Gastrocnemius medialis (tissue), 4 donors: ENCODE measurements at regions not wholly inside any gene's neighbourhood (a gene's known extent, or its start where the extent isn't known, plus 50 kb on each side); places are given as distances from the start of the nearest gene placed in this dataset.

ENCODE experiments used
- ATAC-seq, 2 donors: fragments of 150-250 bp; one replicate each; pipeline ENCODE4 v1.9.1; 2016
- DNase-seq, 2 donors: peaks; one replicate each; pipeline ENCODE4 v3.0.0-alpha.2; 2019
- H3K27ac ChIP-seq, 4 donors: fragments of 200-600 bp; sonication (generic); 1 replicate in 1 of 4; 2 replicates in 3 of 4; pipeline ENCODE4 v1.5.1; 2016 to 2018; ENCODE audit warnings: mild to moderate bottlenecking in 2 of 4, moderate library complexity in 1 of 4
- H3K27me3 ChIP-seq, 3 donors: fragments of 200-600 bp; sonication (generic) in 2 of 3; 1 replicate in 1 of 3; 2 replicates in 2 of 3; pipeline versions ENCODE4 v1.5.1 to v1.6.0; 2016 to 2019; ENCODE audit warnings: mild to moderate bottlenecking in 1 of 3, moderate library complexity in 1 of 3
- H3K36me3 ChIP-seq, 2 donors: fragments of 200-600 bp; sonication (generic) in 1 of 2; one replicate each; pipeline ENCODE4 v1.5.1; 2017 to 2018
- H3K4me1 ChIP-seq, 2 donors: fragments of 200-600 bp; sonication (generic) in 1 of 2; one replicate each; pipeline ENCODE4 v1.5.1; 2016 to 2017; ENCODE audit warnings: mild to moderate bottlenecking in 2 of 2
- H3K4me3 ChIP-seq, 4 donors: fragments of 200-600 bp; sonication (generic) in 3 of 4; 1 replicate in 1 of 4; 2 replicates in 3 of 4; pipeline ENCODE4 v1.5.1; 2016 to 2019; ENCODE audit warnings: mild to moderate bottlenecking in 2 of 4
- H3K9me3 ChIP-seq, 3 donors: fragments of 200-600 bp; sonication (generic) in 2 of 3; 1 replicate in 1 of 3; 2 replicates in 2 of 3; pipeline ENCODE4 v1.5.1; 2016 to 2019
- CTCF ChIP-seq, 5 experiments: fragments of 450-650 bp in 3 of 5; fragments of 200-600 bp in 2 of 5; sonication (generic) in 2 of 5; IDR thresholded peaks in 4 of 5; conservative IDR thresholded peaks in 1 of 5; 1 replicate in 4 of 5; 2 replicates in 1 of 5; pipeline ENCODE4 v1.5.1; 2016 to 2019; ENCODE audit warnings: antibody characterized with exemption in 5 of 5, mild to moderate bottlenecking in 3 of 5, moderate library complexity in 3 of 5
- POLR2A ChIP-seq, 2 donors: fragments of 450-650 bp; IDR thresholded peaks; one replicate each; pipeline ENCODE4 v1.6.1; 2017; ENCODE audit warnings: antibody characterized with exemption in 2 of 2, mild to moderate bottlenecking in 2 of 2, moderate library complexity in 2 of 2
- in situ Hi-C, 4 donors: fragments of 200-750 bp; cut with MboI; loops; one replicate each; pipeline versions ENCODE4 v1.15.0 to v1.8.0; 2017; ENCODE audit warnings: low sequenced_read_pairs in 4 of 4
- intact Hi-C: fragments of 100-400 bp; cut with DNase I; formaldehyde crosslinking; loops from one replicate; pipeline ENCODE4 v1.15.1; 2023; ENCODE audit warnings: low total_unique reads

- ATAC-seq: peak; percentile 46 to 56
- TF ChIP-seq POLR2A (IDR thresholded peaks at IDR 0.05): no peak
- no peak for TF ChIP-seq CTCF (IDR thresholded peaks at IDR 0.05 in 4 of 5, conservative IDR thresholded peaks at IDR 0.05 in 1 of 5)
- Histone ChIP-seq H3K9me3 (no peaks in the 10 kb centered on the region), H3K4me1 (peaks cover 27 to 29% of the 10 kb centered on the region in 2 donors), H3K4me3 (peak overlapping the region; percentile 38 to 53 (median 47)), H3K27ac (peak overlapping the region; percentile 63 to 79 (median 72)), H3K36me3 (no peaks in the 10 kb centered on the region), H3K27me3 (no peaks in the 10 kb centered on the region)
- intact Hi-C loops (loop anchor here (5.0 kb wide), 1 partner anchor 783 kb away; no protein-coding TSS in a partner anchor), in situ Hi-C loops (no loop called here)
- DNase-seq: no peak
These were observed 289.5 kb upstream of the MPDZ start for GRCh38 chr9:13568841-13569601.

GRCh38 chr9:13568405-13568804 lies 288.9 kb upstream of the MPDZ start:
- Histone ChIP-seq H3K9me3 (no peaks in the 10 kb centered on the region), H3K27me3 (no peaks in the 10 kb centered on the region), H3K36me3 (no peaks in the 10 kb centered on the region), H3K27ac (peak overlapping the region; percentile 63 to 79 (median 72)), H3K4me3 (peak overlapping the region; percentile 38 to 53 (median 47)), H3K4me1 (peaks cover 27 to 29% of the 10 kb centered on the region in 2 donors)
- TF ChIP-seq CTCF (IDR thresholded peaks at IDR 0.05 in 4 of 5, conservative IDR thresholded peaks at IDR 0.05 in 1 of 5) (no peak), POLR2A (IDR thresholded peaks at IDR 0.05) (no peak)
- intact Hi-C loops (loop anchor here (5.0 kb wide), 1 partner anchor 784 kb away; no protein-coding TSS in a partner anchor), in situ Hi-C loops (no loop called here)
- DNase-seq: no peak
- ATAC-seq: peak in 1 of 2 donors; percentile 72

GRCh38 chr9:13567833-13568232 lies 288.3 kb upstream of the MPDZ start:
- Histone ChIP-seq H3K27ac (peak overlapping the region; percentile 63 to 79 (median 72)), H3K4me1 (peaks cover 27 to 29% of the 10 kb centered on the region in 2 donors), H3K36me3 (no peaks in the 10 kb centered on the region), H3K27me3 (no peaks in the 10 kb centered on the region), H3K4me3 (peak overlapping the region in 1 of 4 donors; percentile 49), H3K9me3 (no peaks in the 10 kb centered on the region)
- no peak for ATAC-seq
- TF ChIP-seq POLR2A (IDR thresholded peaks at IDR 0.05) (no peak), CTCF (IDR thresholded peaks at IDR 0.05 in 4 of 5, conservative IDR thresholded peaks at IDR 0.05 in 1 of 5) (no peak)
- in situ Hi-C loops: no loop called here
- DNase-seq: no peak
- intact Hi-C loops: loop anchor here (5.0 kb wide), 1 partner anchor 784 kb away; no protein-coding TSS in a partner anchor

GRCh38 chr9:13557746-13558145 lies 278.3 kb upstream of the MPDZ start:
- H3K4me3 ChIP-seq: no peak overlapping the region
- intact Hi-C loops (no loop called here), in situ Hi-C loops (no loop called here)
- H3K36me3 ChIP-seq: no peaks in the 10 kb centered on the region
- peak overlapping the region in 1 of 4 donors; percentile 5 for H3K27ac ChIP-seq
- TF ChIP-seq POLR2A (IDR thresholded peaks at IDR 0.05) (no peak), CTCF (IDR thresholded peaks at IDR 0.05 in 4 of 5, conservative IDR thresholded peaks at IDR 0.05 in 1 of 5) (no peak)
- DNase-seq (no peak), ATAC-seq (peak in 1 of 2 donors; percentile 66)
- H3K9me3 ChIP-seq: no peaks in the 10 kb centered on the region
- H3K27me3 ChIP-seq: no peaks in the 10 kb centered on the region
- peaks cover 3 to 13% of the 10 kb centered on the region in 2 donors for H3K4me1 ChIP-seq
